Amniotic epithelial cell (primary cell): ENCODE measurements at regions not wholly inside any gene's neighbourhood (a gene's known extent, or its start where the extent isn't known, plus 50 kb on each side); places are given as distances from the start of the nearest gene placed in this dataset.

ENCODE experiments used
- DNase-seq: peaks from one replicate; pipeline ENCODE4 v3.0.0-alpha.2; 2010; ENCODE audit warnings: low read depth

- DNase-seq: no peak
Observed at GRCh38 chr12:132393991-132394949, 64.9 kb upstream of the GALNT9 start.

GRCh38 chr12:132393245-132393795 is 63.9 kb upstream of the GALNT9 start:
- DNase-seq: no peak

- DNase-seq: no peak
Observed at GRCh38 chr12:132392389-132393244, 63.2 kb upstream of the GALNT9 start.

- no peak for DNase-seq
Observed at GRCh38 chr12:132391326-132392041, 62.1 kb upstream of the GALNT9 start.

GRCh38 chr12:132390287-132391076 is 61.1 kb upstream of the GALNT9 start:
- no peak for DNase-seq

- no peak for DNase-seq
Observed at GRCh38 chr12:132389526-132390286, 60.3 kb upstream of the GALNT9 start.

- no peak for DNase-seq
Observed at GRCh38 chr12:132389026-132389425, 59.6 kb upstream of the GALNT9 start.

- no peak for DNase-seq
Observed at GRCh38 chr12:132388379-132389015, 59.1 kb upstream of the GALNT9 start.

GRCh38 chr12:132386926-132387497 is 57.6 kb upstream of the GALNT9 start:
- no peak for DNase-seq

- no peak for DNase-seq
Observed at GRCh38 chr12:132385923-132386751, 56.7 kb upstream of the GALNT9 start.

GRCh38 chr12:132384916-132385774 is 55.8 kb upstream of the GALNT9 start:
- no peak for DNase-seq

GRCh38 chr12:132380641-132381040 is 51.3 kb upstream of the GALNT9 start:
- DNase-seq: no peak

GRCh38 chr12:132379996-132380395 is 50.6 kb upstream of the GALNT9 start:
- DNase-seq: no peak

GRCh38 chr12:132379576-132379975 is 50.2 kb upstream of the GALNT9 start:
- DNase-seq: no peak
